ENCODE measurements at regions not wholly inside any gene's neighbourhood (a gene's known extent, or its start where the extent isn't known, plus 50 kb on each side); places are given as distances from the start of the nearest gene placed in this dataset.

DNA sequence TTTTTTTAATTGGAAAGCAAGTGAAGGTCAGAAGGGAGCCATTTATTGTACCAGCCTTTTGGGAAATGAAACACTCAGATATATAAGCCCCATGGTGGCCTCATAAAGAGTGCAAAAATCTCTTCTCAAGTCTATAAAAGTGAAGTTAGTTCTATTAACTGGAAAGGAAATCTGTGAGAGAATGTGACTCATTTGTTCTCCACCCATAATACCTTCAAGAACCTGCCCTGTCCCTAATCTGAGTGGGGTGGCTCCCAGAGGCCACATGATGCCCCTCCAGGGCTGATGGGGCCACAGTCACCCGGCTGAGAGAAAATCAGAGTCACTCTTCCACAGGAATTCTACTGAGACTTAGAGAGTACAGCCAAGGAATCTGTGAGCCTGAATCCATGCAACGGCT lies 65.8 kb upstream of the SERP2 start:
- in situ Hi-C loops (cut with HindIII; ENCODE audit: low sequenced_read_pairs): loop anchor here (25.0 kb wide), 1 partner anchor 129 kb away; no protein-coding TSS in a partner anchor
- DNase-seq (ENCODE audit: low read depth, low spot score): no peak
- H3K4me3 ChIP-seq (ENCODE audit: low read depth, low read length): no peak overlapping the region
- TF ChIP-seq, protein P1, sequence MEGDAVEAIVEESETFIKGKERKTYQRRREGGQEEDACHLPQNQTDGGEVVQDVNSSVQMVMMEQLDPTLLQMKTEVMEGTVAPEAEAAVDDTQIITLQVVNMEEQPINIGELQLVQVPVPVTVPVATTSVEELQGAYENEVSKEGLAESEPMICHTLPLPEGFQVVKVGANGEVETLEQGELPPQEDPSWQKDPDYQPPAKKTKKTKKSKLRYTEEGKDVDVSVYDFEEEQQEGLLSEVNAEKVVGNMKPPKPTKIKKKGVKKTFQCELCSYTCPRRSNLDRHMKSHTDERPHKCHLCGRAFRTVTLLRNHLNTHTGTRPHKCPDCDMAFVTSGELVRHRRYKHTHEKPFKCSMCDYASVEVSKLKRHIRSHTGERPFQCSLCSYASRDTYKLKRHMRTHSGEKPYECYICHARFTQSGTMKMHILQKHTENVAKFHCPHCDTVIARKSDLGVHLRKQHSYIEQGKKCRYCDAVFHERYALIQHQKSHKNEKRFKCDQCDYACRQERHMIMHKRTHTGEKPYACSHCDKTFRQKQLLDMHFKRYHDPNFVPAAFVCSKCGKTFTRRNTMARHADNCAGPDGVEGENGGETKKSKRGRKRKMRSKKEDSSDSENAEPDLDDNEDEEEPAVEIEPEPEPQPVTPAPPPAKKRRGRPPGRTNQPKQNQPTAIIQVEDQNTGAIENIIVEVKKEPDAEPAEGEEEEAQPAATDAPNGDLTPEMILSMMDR (IDR thresholded peaks at IDR 0.05; ENCODE audit: low read depth, low read length): no peak

DNA sequence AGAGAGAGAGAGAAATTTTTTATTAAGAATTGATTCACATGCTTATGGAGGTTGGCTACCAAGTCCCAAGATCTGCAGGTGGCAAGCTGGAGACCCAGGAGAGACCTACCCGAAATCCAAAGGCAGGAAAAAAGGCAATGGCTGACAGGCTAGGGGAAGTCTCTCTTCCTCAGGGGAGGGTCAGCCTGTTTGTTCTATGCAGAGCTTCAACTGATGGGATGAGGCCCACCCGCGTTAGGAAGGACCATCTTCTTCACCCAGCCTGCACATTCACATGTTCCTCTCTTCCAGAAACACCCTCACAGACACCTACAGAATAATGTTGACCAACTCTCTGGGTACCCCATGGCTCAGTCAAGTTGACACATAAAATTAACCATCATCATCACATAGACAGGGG lies 65.3 kb upstream of the SERP2 start:
- TF ChIP-seq, protein P1 (IDR thresholded peaks at IDR 0.05; ENCODE audit: low read depth, low read length): no peak
- in situ Hi-C loops (cut with HindIII; ENCODE audit: low sequenced_read_pairs): loop anchor here (25.0 kb wide), 1 partner anchor 129 kb away; no protein-coding TSS in a partner anchor
- DNase-seq (ENCODE audit: low read depth, low spot score): no peak
- H3K4me3 ChIP-seq (ENCODE audit: low read depth, low read length): no peak overlapping the region

DNA sequence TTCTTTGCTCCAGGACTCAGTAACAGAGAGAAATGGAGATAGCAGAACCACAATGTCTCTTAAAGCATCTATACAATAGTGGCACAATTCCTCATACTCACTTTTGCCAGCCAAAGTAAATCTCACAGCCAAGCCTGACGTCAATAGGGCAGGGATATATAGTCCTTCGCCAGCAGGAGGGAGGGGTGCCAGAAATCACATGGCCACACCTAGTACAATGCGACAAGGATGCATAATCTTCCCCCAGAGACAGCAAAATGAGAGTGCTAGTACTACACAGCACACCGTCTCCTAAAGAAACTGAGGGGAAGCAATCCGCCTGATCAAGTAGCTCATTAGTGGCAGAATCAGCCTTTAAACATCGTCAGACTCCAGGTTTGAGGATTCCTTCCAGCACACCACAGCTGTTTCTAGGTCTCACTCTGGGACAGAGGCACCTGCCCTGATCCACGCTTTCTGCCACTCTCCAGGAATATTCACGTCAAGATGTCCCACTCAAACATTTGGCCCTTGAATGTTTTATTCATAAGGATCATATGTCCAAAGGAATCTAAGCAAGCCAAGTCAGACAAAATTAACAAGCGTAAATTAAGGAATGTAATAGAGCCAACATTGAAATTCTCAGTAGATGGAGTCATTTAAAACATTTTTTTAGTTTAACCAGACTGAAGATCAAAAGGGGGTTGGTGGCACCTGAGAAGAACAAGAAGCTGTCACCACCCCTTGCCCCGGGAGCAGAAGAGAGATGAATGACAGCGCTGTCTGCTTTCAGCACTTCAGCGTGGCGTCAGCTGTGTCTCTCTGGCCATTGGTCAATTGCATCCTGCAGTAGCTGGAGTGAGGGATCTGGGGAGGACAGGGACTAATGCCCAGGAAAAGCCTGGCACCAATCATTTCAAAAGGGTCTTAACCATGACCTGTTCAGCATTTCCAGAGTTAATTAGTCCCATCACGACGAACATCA lies 63.5 kb upstream of the SERP2 start:
- no peak for DNase-seq (ENCODE audit: low read depth, low spot score)
- TF ChIP-seq, protein P1 (IDR thresholded peaks at IDR 0.05; ENCODE audit: low read depth, low read length): no peak
- in situ Hi-C loops (cut with HindIII; ENCODE audit: low sequenced_read_pairs): loop anchor here (25.0 kb wide), 1 partner anchor 127 kb away; no protein-coding TSS in a partner anchor
- H3K4me3 ChIP-seq (ENCODE audit: low read depth, low read length): no peak overlapping the region

DNA sequence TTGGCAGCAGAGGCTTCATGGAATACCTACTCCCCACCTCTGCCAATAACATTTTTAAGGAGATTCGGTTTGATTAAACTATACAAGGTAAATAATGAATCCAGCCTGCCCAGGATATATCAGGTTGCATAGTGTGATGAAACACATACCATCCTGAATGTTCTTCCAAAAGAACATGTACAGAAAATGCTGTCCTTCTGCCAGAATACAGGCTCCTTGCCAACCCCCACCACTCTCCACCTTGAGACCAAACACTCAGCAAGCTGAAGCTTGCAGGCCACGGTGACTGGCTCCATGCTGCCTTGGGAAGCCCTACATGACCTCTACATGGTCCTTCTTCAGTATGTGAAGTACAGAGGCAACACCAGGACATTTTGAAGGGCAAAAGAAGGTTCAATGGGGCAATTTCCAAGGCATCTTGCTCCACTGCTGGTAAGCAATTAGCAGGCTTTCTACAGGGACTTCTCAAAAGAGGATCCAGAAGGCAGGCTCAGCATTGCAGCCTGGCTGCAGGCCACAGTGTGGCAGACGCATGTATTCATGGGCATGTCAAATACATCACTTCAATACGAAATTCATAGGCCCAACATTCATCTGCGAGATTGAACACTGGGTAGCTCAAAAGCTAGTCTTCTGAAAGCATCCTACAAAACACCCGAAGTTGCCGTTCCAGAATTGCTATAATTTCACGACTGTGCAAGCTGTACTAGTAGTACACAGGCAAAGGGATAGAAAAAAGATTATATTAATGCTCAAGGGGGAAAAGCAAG lies 62.4 kb upstream of the SERP2 start:
- TF ChIP-seq, protein P1 (IDR thresholded peaks at IDR 0.05; ENCODE audit: low read depth, low read length): no peak
- DNase-seq (ENCODE audit: low read depth, low spot score): peak; percentile 65
- no peak overlapping the region for H3K4me3 ChIP-seq (ENCODE audit: low read depth, low read length)
- in situ Hi-C loops (cut with HindIII; ENCODE audit: low sequenced_read_pairs): loop anchor here (25.0 kb wide), 1 partner anchor 126 kb away; no protein-coding TSS in a partner anchor

DNA sequence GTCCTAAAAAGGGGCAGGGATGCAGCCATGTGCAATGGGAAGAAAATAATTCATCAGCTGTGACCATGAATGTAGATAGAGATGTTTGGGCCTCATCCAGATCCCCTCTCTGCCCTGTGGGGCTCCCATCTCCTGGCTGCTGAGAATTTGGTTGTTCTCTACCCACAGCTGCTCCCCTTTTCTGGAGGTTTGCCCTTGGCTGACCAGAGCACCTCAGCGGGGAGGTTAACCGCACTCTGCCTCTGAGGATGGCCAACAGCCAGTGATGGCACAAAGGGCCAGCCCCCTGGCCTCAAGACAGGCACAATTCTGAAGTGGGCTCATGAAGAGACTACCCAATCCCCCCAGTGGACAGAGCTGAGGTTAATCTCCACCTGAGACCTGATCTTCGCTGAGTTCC lies 61.5 kb upstream of the SERP2 start:
- TF ChIP-seq, protein P1 (IDR thresholded peaks at IDR 0.05; ENCODE audit: low read depth, low read length): no peak
- no peak for DNase-seq (ENCODE audit: low read depth, low spot score)
- in situ Hi-C loops (cut with HindIII; ENCODE audit: low sequenced_read_pairs): loop anchor here (25.0 kb wide), 1 partner anchor 125 kb away; no protein-coding TSS in a partner anchor
- no peak overlapping the region for H3K4me3 ChIP-seq (ENCODE audit: low read depth, low read length)

DNA sequence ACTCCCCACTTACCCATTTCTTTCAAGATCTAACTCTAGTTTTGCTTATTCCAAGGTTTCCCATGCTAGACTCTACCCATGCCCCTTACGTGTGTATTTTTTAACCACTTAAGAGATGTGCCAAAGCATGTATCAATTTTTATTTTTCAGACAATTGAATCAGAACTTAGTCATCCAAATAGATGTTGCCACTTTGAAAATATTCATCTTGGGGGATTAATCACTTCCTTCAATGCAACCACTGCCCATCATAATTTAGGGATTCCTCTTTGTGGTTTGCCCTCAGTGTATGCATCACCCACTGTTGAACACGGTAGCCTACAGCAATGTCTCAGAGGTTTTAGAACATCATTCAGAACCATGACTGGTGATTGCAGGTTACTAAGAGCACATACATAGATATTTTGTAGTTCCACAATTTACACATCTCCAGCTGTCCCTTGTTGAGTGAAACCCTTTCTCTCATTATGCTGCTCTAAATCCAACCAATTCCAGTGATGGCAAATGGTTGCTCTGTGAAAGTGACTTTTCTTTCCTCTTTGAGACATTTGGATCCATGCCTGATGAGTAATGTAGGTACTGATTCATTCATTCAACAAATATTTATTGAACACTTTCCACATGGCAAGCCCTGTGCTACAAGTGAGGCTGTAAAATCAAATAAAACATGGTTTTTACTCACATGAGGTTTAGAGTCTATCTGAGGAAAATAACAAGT lies 60.6 kb upstream of the SERP2 start:
- TF ChIP-seq, protein P1 (IDR thresholded peaks at IDR 0.05; ENCODE audit: low read depth, low read length): no peak
- peak; percentile 95 for DNase-seq (ENCODE audit: low read depth, low spot score)
- in situ Hi-C loops (cut with HindIII; ENCODE audit: low sequenced_read_pairs): loop anchor here (25.0 kb wide), 1 partner anchor 124 kb away; no protein-coding TSS in a partner anchor
- no peak overlapping the region for H3K4me3 ChIP-seq (ENCODE audit: low read depth, low read length)

All from astrocyte of the spinal cord (primary cell).